GM20000 (cell line): ENCODE measurements at regions not wholly inside any gene's neighbourhood (a gene's known extent, or its start where the extent isn't known, plus 50 kb on each side); places are given as distances from the start of the nearest gene placed in this dataset.

ENCODE experiments used
- DNase-seq: peaks from one replicate; pipeline ENCODE4 v3.0.0; 2012; ENCODE audit warnings: low spot score
- TF ChIP-seq, protein P1 (sequence below): IDR thresholded peaks from 2 replicates; pipeline ENCODE4 v1.5.1; 2012; ENCODE audit warnings: mild to moderate bottlenecking, control low read depth; ENCODE audit errors: extremely low read depth, missing control alignments

DNA sequence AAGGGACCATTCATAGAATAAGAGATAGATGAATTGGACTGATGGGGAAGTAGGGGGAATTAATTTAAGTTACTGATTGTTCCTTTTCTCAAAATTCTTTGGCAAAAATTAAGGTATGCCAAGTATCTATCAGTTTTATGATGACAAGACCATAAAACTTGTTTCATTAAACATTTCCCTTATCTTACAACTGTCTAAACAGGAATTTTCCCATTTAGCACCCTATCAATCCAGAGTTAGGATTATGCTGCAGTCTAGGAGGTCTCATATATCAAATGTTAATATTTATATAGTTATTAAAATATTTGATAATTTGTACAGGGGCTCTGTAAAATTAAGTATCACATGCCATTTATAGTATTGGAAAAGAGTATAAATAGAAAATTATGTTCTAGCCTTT, 51.5 kb upstream of the ARID1B start:
- DNase-seq, result no peak
- TF ChIP-seq, protein P1, sequence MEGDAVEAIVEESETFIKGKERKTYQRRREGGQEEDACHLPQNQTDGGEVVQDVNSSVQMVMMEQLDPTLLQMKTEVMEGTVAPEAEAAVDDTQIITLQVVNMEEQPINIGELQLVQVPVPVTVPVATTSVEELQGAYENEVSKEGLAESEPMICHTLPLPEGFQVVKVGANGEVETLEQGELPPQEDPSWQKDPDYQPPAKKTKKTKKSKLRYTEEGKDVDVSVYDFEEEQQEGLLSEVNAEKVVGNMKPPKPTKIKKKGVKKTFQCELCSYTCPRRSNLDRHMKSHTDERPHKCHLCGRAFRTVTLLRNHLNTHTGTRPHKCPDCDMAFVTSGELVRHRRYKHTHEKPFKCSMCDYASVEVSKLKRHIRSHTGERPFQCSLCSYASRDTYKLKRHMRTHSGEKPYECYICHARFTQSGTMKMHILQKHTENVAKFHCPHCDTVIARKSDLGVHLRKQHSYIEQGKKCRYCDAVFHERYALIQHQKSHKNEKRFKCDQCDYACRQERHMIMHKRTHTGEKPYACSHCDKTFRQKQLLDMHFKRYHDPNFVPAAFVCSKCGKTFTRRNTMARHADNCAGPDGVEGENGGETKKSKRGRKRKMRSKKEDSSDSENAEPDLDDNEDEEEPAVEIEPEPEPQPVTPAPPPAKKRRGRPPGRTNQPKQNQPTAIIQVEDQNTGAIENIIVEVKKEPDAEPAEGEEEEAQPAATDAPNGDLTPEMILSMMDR, result no peak

DNA sequence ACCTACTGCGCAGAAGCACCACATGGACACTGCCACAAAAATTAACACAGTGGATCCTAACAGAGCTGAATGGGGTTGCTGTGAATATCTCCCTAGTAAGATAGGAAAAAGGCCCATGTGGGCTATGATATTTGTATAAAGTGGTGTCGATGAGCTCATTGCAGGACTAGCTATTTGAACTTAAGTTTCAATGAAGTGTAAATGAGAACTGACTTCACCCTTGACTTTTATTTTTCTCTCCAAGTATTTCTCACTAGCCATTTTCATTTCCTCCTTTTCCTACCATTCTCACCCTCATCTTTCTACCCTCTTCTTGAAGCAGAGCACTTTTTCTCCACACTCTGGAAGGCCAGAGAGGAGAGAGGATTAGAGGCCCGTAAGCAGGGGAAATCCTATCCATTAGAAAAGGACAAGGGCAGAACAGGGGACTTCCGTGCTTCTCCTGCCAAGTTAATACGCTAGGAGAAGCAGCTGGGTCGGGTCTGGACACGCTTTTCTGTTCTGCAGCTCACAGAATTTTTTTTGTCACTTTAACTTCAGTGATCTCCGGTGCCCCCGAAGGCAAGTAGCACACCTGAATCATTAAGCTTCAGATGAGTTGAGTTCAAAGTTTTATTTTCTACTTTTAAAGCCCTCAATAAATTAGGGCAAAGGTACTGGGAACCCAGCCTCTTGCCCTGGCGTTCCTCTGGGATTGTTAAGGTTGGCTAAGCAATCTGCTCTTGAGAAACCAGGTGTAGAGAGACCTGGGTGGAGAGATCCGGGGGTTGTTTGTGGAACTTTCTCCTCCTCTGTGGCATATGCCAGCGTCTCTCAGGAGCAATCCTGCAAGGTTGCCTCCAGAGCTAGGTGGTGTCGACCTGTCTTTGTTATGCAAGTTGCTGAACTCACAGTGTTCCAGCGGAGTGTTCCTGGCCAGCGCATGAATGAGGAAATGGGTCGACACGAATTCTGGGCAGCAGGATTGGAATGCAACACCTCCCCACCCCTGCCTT, 56.2 kb upstream of the ARID1B start:
- TF ChIP-seq, protein P1, result no peak
- DNase-seq, result peak; percentile 57

DNA sequence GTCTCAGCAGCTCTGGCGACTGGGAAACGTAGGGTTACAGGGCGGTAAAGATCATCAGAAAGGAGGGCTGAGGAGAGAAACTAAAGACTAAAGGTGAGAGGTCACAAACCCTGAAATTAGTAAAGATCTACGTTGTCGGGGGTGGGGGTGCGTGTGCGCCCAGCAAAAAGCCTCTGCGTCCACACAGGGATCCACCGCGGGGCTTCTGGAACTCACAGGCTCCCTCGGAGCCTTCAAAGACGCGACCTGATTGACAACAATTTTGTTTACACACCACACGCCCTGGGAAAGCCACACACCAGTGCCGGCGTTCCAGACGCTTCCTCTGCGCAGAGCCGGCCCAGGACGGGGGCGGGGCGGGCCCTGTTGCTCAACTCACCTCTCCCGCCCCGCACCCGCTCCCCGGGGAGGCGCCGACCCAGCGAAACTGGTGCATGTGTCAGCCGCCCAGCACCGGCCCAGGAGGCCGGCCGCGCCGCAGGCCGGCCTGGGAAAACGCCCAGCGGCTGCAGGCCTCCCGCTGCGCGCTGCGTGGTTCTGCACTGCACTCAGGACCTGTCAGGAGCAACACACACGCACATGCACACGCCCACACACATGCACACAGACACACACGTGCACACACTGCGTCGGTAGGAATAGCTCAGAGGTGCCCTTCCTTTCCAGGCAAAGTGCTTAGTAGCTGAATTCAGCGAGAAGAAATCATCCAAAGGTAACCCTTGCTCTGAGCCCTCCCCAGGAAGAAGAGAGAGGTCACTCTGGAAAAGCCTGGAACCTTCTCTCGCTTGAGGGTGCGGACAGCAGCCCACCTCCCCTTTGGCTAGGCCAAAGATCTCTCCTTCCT, 57.2 kb upstream of the ARID1B start:
- TF ChIP-seq, protein P1, result no peak
- DNase-seq, result peak; percentile 75

DNA sequence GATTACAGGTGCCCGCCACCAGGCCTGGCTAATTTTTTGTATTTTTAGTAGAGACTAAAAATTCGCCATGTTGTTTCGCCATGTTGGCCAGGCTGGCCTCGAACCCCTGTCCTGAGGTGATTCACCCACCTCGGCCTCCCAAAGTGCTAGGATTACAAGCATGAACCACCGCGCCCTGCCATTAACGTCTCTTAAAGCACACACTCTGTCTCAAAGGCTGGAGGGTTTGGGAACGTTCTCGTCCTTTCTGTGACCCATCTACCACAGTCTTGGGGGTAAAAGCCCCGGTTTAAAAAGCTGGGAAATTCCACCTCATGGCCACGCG, 57.8 kb upstream of the ARID1B start:
- TF ChIP-seq, protein P1, result no peak
- no peak for DNase-seq

DNA sequence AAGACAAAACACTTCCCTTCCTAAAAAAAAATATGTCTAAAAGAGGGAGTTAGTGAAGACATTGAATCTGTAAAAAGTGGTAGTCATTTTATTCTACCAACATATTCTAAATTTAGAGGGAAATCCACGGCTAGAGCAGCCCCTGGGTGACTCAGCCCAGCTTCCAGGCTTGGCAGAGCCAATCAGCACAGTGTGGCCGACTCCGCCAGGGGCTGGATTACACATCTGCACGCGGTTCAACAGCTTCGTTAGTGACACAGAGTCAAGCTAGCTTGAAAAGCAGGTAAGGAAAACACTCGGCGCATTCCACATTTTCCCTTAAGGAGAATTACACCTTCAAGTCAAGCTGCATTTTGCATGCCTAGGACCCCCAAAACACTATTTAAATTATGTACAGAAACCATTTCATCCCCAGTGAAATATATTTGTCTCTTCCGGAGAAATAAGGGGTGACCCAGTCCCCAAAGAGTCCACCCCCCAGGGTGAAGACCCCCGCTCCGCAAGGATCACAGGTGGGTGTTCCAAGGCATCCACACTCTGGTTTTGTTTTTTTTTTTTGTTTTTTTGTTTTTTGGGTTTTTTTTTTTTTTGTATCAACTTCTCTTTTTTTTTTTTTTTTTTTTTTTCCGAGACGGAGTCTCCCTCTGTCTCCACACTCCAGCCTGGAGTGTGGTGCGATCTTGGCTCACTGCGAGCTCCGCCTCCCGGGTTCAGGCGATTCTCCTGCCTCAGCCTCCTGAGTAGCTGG, 58.4 kb upstream of the ARID1B start:
- DNase-seq, result no peak
- TF ChIP-seq, protein P1, result no peak

DNA sequence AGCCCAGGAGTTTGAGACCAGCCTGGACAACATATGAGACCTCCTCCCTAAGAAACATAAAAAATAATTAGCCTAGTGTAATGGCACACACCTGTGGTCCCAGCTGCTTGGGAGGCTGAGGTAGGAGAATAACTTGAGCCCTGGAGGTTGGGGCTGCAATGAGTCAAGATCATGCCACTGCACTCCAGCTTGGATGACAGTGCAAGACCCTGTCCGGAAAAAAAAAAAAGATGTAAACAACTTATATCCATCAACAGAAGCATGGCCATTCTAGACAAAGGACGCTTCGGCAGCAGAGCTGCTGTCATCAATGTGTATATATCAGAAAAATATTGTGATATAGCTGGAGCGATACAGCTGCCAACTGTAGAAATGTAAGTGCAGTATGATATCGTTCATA, 59.6 kb upstream of the ARID1B start:
- TF ChIP-seq, protein P1, result no peak

More for the DNA sequence above, 59.6 kb upstream of the ARID1B start:
- DNase-seq, result no peak
